OCI-LY3 (cell line): ENCODE measurements at regions not wholly inside any gene's neighbourhood (a gene's known extent, or its start where the extent isn't known, plus 50 kb on each side); places are given as distances from the start of the nearest gene placed in this dataset.

Experiments used
- H2AFZ ChIP-seq: fragments of 200-600, 300-600 bp; shearing (Covaris generic); 2 replicates; pipeline ENCODE4 v1.6.0; 2014; ENCODE audit warnings: antibody characterized with exemption, low read depth, low read length
- H3K27ac ChIP-seq: fragments of 200-600, 300-600 bp; sonication (generic); 2 replicates; pipeline ENCODE4 v1.5.1; 2014; ENCODE audit warnings: mild to moderate bottlenecking, low read length, moderate library complexity, mixed read lengths
- H3K27me3 ChIP-seq: fragments of 200-600, 300-600 bp; sonication (generic); 2 replicates; pipeline ENCODE4 v1.6.1; 2014; ENCODE audit warnings: low read depth, low read length, mixed read lengths
- H3K36me3 ChIP-seq: fragments of 200-600, 300-600 bp; sonication (generic); replicated peaks from 2 replicates; pipeline ENCODE3; 2014; ENCODE audit warnings: low read depth, low read length, mixed read lengths
- H3K4me1 ChIP-seq: fragments of 300-600, 200-600 bp; sonication (generic); 2 replicates; pipeline ENCODE4 v1.6.1; 2014; ENCODE audit warnings: low read length, mixed read lengths
- H3K4me2 ChIP-seq: fragments of 200-600, 300-600 bp; sonication (generic); 2 replicates; pipeline ENCODE4 v1.6.1; 2014; ENCODE audit warnings: low read length, mixed read lengths
- H3K4me3 ChIP-seq: fragments of 300-600, 200-600 bp; sonication (generic); 2 replicates; pipeline ENCODE4 v1.5.1; 2014; ENCODE audit warnings: antibody characterized with exemption, mild to moderate bottlenecking, low read length, moderate library complexity
- H3K79me2 ChIP-seq: fragments of 300-600, 200-600 bp; shearing (Covaris generic); 2 replicates; pipeline ENCODE4 v1.6.1; 2014; ENCODE audit warnings: mild to moderate bottlenecking, low read length, mixed read lengths
- H3K9ac ChIP-seq: fragments of 300-600, 200-600 bp; shearing (Covaris generic); 2 replicates; pipeline ENCODE4 v1.6.0; 2014; ENCODE audit warnings: mild to moderate bottlenecking, low read length, moderate library complexity
- H3K9me3 ChIP-seq: fragments of 200-600, 300-600 bp; shearing (Covaris generic); 2 replicates; pipeline ENCODE4 v1.6.1; 2014; ENCODE audit warnings: low read length, mixed read lengths; ENCODE audit not compliant: insufficient read depth
- H4K20me1 ChIP-seq: fragments of 200-600, 300-600 bp; sonication (generic); 2 replicates; pipeline ENCODE4 v1.6.1; 2016; ENCODE audit warnings: low read length, mixed read lengths; ENCODE audit not compliant: insufficient read depth
- EZH2phosphoT487 ChIP-seq: fragments of 200-600 bp; shearing (Covaris generic); IDR thresholded peaks from 2 replicates; pipeline ENCODE4 v1.6.1; 2018; ENCODE audit warnings: antibody characterized with exemption, mixed run types, low read depth
- TF ChIP-seq, protein P1 (sequence below): fragments of 200-600, 300-600 bp; sonication (generic); IDR thresholded peaks from 2 replicates; pipeline ENCODE4 v1.5.1; 2014; ENCODE audit warnings: antibody characterized with exemption, low read length, low read depth

- H3K9me3 ChIP-seq: no peaks in the 10 kb centered on the region
- no peak overlapping the region for H3K9ac ChIP-seq
- H3K4me3 ChIP-seq: no peak overlapping the region
- no peaks in the 10 kb centered on the region for H3K79me2 ChIP-seq
- H3K36me3 ChIP-seq: no peaks in the 10 kb centered on the region
- TF ChIP-seq, protein P1, sequence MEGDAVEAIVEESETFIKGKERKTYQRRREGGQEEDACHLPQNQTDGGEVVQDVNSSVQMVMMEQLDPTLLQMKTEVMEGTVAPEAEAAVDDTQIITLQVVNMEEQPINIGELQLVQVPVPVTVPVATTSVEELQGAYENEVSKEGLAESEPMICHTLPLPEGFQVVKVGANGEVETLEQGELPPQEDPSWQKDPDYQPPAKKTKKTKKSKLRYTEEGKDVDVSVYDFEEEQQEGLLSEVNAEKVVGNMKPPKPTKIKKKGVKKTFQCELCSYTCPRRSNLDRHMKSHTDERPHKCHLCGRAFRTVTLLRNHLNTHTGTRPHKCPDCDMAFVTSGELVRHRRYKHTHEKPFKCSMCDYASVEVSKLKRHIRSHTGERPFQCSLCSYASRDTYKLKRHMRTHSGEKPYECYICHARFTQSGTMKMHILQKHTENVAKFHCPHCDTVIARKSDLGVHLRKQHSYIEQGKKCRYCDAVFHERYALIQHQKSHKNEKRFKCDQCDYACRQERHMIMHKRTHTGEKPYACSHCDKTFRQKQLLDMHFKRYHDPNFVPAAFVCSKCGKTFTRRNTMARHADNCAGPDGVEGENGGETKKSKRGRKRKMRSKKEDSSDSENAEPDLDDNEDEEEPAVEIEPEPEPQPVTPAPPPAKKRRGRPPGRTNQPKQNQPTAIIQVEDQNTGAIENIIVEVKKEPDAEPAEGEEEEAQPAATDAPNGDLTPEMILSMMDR: no peak
- TF ChIP-seq EZH2phosphoT487: no peak
- H3K27me3 ChIP-seq: no peaks in the 10 kb centered on the region
- H4K20me1 ChIP-seq: no peaks in the 10 kb centered on the region
- H3K27ac ChIP-seq: no peak overlapping the region
- no peak overlapping the region for H2AFZ ChIP-seq
- no peak overlapping the region for H3K4me2 ChIP-seq
- no peaks in the 10 kb centered on the region for H3K4me1 ChIP-seq
These were observed 121.4 kb upstream of the TCF21 start for GRCh38 chr6:133767357-133767970.

- Histone ChIP-seq H3K36me3 (no peaks in the 10 kb centered on the region), H3K4me1 (no peaks in the 10 kb centered on the region), H3K79me2 (no peaks in the 10 kb centered on the region), H3K27me3 (no peaks in the 10 kb centered on the region), H2AFZ (no peak overlapping the region), H3K9ac (no peak overlapping the region), H3K9me3 (no peaks in the 10 kb centered on the region), H4K20me1 (no peaks in the 10 kb centered on the region), H3K4me3 (no peak overlapping the region), H3K27ac (no peak overlapping the region), H3K4me2 (no peak overlapping the region)
- TF ChIP-seq, protein P1: no peak
- no peak for TF ChIP-seq EZH2phosphoT487
These were observed 120.1 kb upstream of the TCF21 start for GRCh38 chr6:133768656-133769295.

GRCh38 chr6:133769463-133769862 lies 119.5 kb upstream of the TCF21 start:
- H3K4me2 ChIP-seq: no peak overlapping the region
- no peaks in the 10 kb centered on the region for H3K27me3 ChIP-seq
- H3K79me2 ChIP-seq: no peaks in the 10 kb centered on the region
- no peaks in the 10 kb centered on the region for H4K20me1 ChIP-seq
- no peak overlapping the region for H3K9ac ChIP-seq
- TF ChIP-seq EZH2phosphoT487: no peak
- TF ChIP-seq, protein P1: no peak
- no peaks in the 10 kb centered on the region for H3K36me3 ChIP-seq
- no peak overlapping the region for H3K27ac ChIP-seq
- no peak overlapping the region for H2AFZ ChIP-seq
- no peak overlapping the region for H3K4me3 ChIP-seq
- H3K4me1 ChIP-seq: no peaks in the 10 kb centered on the region
- no peaks in the 10 kb centered on the region for H3K9me3 ChIP-seq

- no peak overlapping the region for H3K9ac ChIP-seq
- H3K79me2 ChIP-seq: no peaks in the 10 kb centered on the region
- no peaks in the 10 kb centered on the region for H3K27me3 ChIP-seq
- no peak overlapping the region for H3K4me2 ChIP-seq
- H3K4me1 ChIP-seq: no peaks in the 10 kb centered on the region
- no peaks in the 10 kb centered on the region for H3K36me3 ChIP-seq
- no peak overlapping the region for H2AFZ ChIP-seq
- H3K4me3 ChIP-seq: no peak overlapping the region
- H3K27ac ChIP-seq: no peak overlapping the region
- H3K9me3 ChIP-seq: no peaks in the 10 kb centered on the region
- TF ChIP-seq EZH2phosphoT487: no peak
- TF ChIP-seq, protein P1: no peak
- no peaks in the 10 kb centered on the region for H4K20me1 ChIP-seq
These were observed 116.3 kb upstream of the TCF21 start for GRCh38 chr6:133772567-133772966.
